ENCODE measurements at regions not wholly inside any gene's neighbourhood (a gene's known extent, or its start where the extent isn't known, plus 50 kb on each side); places are given as distances from the start of the nearest gene placed in this dataset.

- peaks cover 12% of the 10 kb centered on the region for H3K27me3 Mint-ChIP-seq (ENCODE audit: insufficient read depth, low read depth)
- H3F3A ChIP-seq (ENCODE audit: low read depth): no peaks in the 10 kb centered on the region
- H3K27ac Mint-ChIP-seq: no peak overlapping the region
- H3K36me3 Mint-ChIP-seq: no peaks in the 10 kb centered on the region
- no peak overlapping the region for H3K9ac ChIP-seq
- no peaks in the 10 kb centered on the region for H4K20me1 ChIP-seq (ENCODE audit: low read depth)
- H3K9me3 ChIP-seq (ENCODE audit: low read depth): no peaks in the 10 kb centered on the region
- H2AFZ ChIP-seq (replicated peaks): no peak overlapping the region
- TF ChIP-seq EZH2 (IDR thresholded peaks at IDR 0.05): no peak
- no peak for TF ChIP-seq EZH2phosphoT487 (IDR thresholded peaks at IDR 0.05)
- no peak for TF ChIP-seq CTCF (IDR thresholded peaks at IDR 0.05)
- H3K4me1 ChIP-seq: no peaks in the 10 kb centered on the region
- peaks cover 4% of the 10 kb centered on the region for H3K4me1 Mint-ChIP-seq
- H3K4me3 Mint-ChIP-seq: no peak overlapping the region
- DNase-seq (ENCODE audit: low spot score): no peak
- H3K79me2 ChIP-seq (ENCODE audit: low read depth): no peaks in the 10 kb centered on the region
- H3K27ac ChIP-seq: no peak overlapping the region
- no peak overlapping the region for H3K4me2 ChIP-seq
- H3K4me3 ChIP-seq: no peak overlapping the region
- H3K27me3 ChIP-seq: no peaks in the 10 kb centered on the region
- no peaks in the 10 kb centered on the region for H3K36me3 ChIP-seq
- no peaks in the 10 kb centered on the region for H3K9me3 Mint-ChIP-seq
Observed at GRCh38 chr16:86364653-86365380, 145.5 kb upstream of the FOXF1 start.

- no peak overlapping the region for H3K4me3 Mint-ChIP-seq
- H3K27ac Mint-ChIP-seq: no peak overlapping the region
- H3K9me3 ChIP-seq (ENCODE audit: low read depth): no peaks in the 10 kb centered on the region
- no peaks in the 10 kb centered on the region for H3K36me3 ChIP-seq
- H2AFZ ChIP-seq (replicated peaks): no peak overlapping the region
- no peak for DNase-seq (ENCODE audit: low spot score)
- TF ChIP-seq CTCF (IDR thresholded peaks at IDR 0.05): no peak
- no peak for TF ChIP-seq EZH2phosphoT487 (IDR thresholded peaks at IDR 0.05)
- H3F3A ChIP-seq (ENCODE audit: low read depth): no peaks in the 10 kb centered on the region
- no peaks in the 10 kb centered on the region for H3K9me3 Mint-ChIP-seq
- H3K27me3 ChIP-seq: no peaks in the 10 kb centered on the region
- H3K4me1 ChIP-seq: no peaks in the 10 kb centered on the region
- no peaks in the 10 kb centered on the region for H4K20me1 ChIP-seq (ENCODE audit: low read depth)
- H3K4me1 Mint-ChIP-seq: peaks cover 10% of the 10 kb centered on the region
- H3K27me3 Mint-ChIP-seq (ENCODE audit: insufficient read depth, low read depth): peaks cover 10% of the 10 kb centered on the region
- no peaks in the 10 kb centered on the region for H3K36me3 Mint-ChIP-seq
- H3K4me3 ChIP-seq: no peak overlapping the region
- no peaks in the 10 kb centered on the region for H3K79me2 ChIP-seq (ENCODE audit: low read depth)
- H3K27ac ChIP-seq: no peak overlapping the region
- no peak overlapping the region for H3K4me2 ChIP-seq
- no peak overlapping the region for H3K9ac ChIP-seq
Observed at GRCh38 chr16:86365513-86366273, 144.6 kb upstream of the FOXF1 start.

GRCh38 chr16:86366481-86366880 lies 143.8 kb upstream of the FOXF1 start:
- H3K27me3 Mint-ChIP-seq (ENCODE audit: insufficient read depth, low read depth): peaks cover 10% of the 10 kb centered on the region
- H3K27ac Mint-ChIP-seq: no peak overlapping the region
- no peaks in the 10 kb centered on the region for H3K36me3 Mint-ChIP-seq
- no peak overlapping the region for H3K4me3 Mint-ChIP-seq
- Histone ChIP-seq H3K9me3 (ENCODE audit: low read depth) (no peaks in the 10 kb centered on the region), H3K36me3 (no peaks in the 10 kb centered on the region), H3K4me2 (no peak overlapping the region), H3K27ac (no peak overlapping the region), H3K4me1 (no peaks in the 10 kb centered on the region), H2AFZ (replicated peaks) (no peak overlapping the region), H3K4me3 (no peak overlapping the region), H3K79me2 (ENCODE audit: low read depth) (no peaks in the 10 kb centered on the region), H3F3A (ENCODE audit: low read depth) (no peaks in the 10 kb centered on the region), H3K27me3 (no peaks in the 10 kb centered on the region), H4K20me1 (ENCODE audit: low read depth) (no peaks in the 10 kb centered on the region), H3K9ac (no peak overlapping the region)
- DNase-seq (ENCODE audit: low spot score): no peak
- no peak for TF ChIP-seq CTCF (IDR thresholded peaks at IDR 0.05)
- no peak for TF ChIP-seq EZH2 (IDR thresholded peaks at IDR 0.05)
- no peak for TF ChIP-seq EZH2phosphoT487 (IDR thresholded peaks at IDR 0.05)
- H3K9me3 Mint-ChIP-seq: no peaks in the 10 kb centered on the region
- peaks cover 17% of the 10 kb centered on the region for H3K4me1 Mint-ChIP-seq

Measured in neural progenitor cell (in vitro differentiated cells).